GM19043 (cell line): ENCODE measurements at regions not wholly inside any gene's neighbourhood (a gene's known extent, or its start where the extent isn't known, plus 50 kb on each side); places are given as distances from the start of the nearest gene placed in this dataset.
"Not testable (repeated sequence)": the region's sequence is repeated elsewhere in the genome, so short reads cannot be mapped to it uniquely, and the experiment has no call there.

Source experiments
- ATAC-seq: cut with Tn5 transposase; IDR thresholded peaks from one replicate; pipeline ENCODE4 v1.9.1; 2021; ENCODE audit warnings: low read depth; ENCODE audit not compliant: unreplicated experiment

GRCh38 chr6:8361259-8361658, 74.1 kb downstream of the SLC35B3 start:
- ATAC-seq: no peak

- ATAC-seq: no peak
Observed at GRCh38 chr6:8352966-8353340, 82.4 kb downstream of the SLC35B3 start.

- no peak for ATAC-seq
Observed at GRCh38 chr6:8352335-8352965, 82.9 kb downstream of the SLC35B3 start.

GRCh38 chr6:8343600-8343999, 91.7 kb downstream of the SLC35B3 start:
- ATAC-seq: no peak

- no peak for ATAC-seq
Observed at GRCh38 chr6:8342241-8342819, 93.0 kb downstream of the SLC35B3 start.

- no peak for ATAC-seq
Observed at GRCh38 chr6:8337147-8337546, 98.2 kb downstream of the SLC35B3 start.

- ATAC-seq: no peak
Observed at GRCh38 chr6:8336406-8337057, 98.8 kb downstream of the SLC35B3 start.

GRCh38 chr6:8335896-8336295, 99.4 kb downstream of the SLC35B3 start:
- ATAC-seq: no peak

- ATAC-seq: no peak
Observed at GRCh38 chr6:8335381-8335780, 100.0 kb downstream of the SLC35B3 start.

GRCh38 chr6:8334113-8334512, 101.2 kb downstream of the SLC35B3 start:
- no peak for ATAC-seq

- no peak for ATAC-seq
Observed at GRCh38 chr6:8329562-8329961, 105.8 kb downstream of the SLC35B3 start.

GRCh38 chr6:8325743-8326142, 109.6 kb downstream of the SLC35B3 start:
- no peak for ATAC-seq

- no peak for ATAC-seq
Observed at GRCh38 chr6:8322659-8323058, 112.7 kb downstream of the SLC35B3 start.

- ATAC-seq: no peak
Observed at GRCh38 chr6:8321671-8322404, 113.5 kb downstream of the SLC35B3 start.

- no peak for ATAC-seq
Observed at GRCh38 chr6:8315154-8315553, 120.2 kb downstream of the SLC35B3 start.

GRCh38 chr6:8301502-8301901, 133.8 kb downstream of the SLC35B3 start:
- no peak for ATAC-seq

- no peak for ATAC-seq
Observed at GRCh38 chr6:8299034-8299433, 136.3 kb downstream of the SLC35B3 start.

GRCh38 chr6:8282946-8283345, 152.4 kb downstream of the SLC35B3 start:
- not testable (repeated sequence) for ATAC-seq

- no peak for ATAC-seq
Observed at GRCh38 chr6:8282380-8282779, 153.0 kb downstream of the SLC35B3 start.

GRCh38 chr6:8279041-8279805, 156.1 kb downstream of the SLC35B3 start:
- ATAC-seq: no peak

- ATAC-seq: no peak
Observed at GRCh38 chr6:8278562-8278961, 156.8 kb downstream of the SLC35B3 start.
